ENCODE measurements at regions not wholly inside any gene's neighbourhood (a gene's known extent, or its start where the extent isn't known, plus 50 kb on each side); places are given as distances from the start of the nearest gene placed in this dataset.

DNA sequence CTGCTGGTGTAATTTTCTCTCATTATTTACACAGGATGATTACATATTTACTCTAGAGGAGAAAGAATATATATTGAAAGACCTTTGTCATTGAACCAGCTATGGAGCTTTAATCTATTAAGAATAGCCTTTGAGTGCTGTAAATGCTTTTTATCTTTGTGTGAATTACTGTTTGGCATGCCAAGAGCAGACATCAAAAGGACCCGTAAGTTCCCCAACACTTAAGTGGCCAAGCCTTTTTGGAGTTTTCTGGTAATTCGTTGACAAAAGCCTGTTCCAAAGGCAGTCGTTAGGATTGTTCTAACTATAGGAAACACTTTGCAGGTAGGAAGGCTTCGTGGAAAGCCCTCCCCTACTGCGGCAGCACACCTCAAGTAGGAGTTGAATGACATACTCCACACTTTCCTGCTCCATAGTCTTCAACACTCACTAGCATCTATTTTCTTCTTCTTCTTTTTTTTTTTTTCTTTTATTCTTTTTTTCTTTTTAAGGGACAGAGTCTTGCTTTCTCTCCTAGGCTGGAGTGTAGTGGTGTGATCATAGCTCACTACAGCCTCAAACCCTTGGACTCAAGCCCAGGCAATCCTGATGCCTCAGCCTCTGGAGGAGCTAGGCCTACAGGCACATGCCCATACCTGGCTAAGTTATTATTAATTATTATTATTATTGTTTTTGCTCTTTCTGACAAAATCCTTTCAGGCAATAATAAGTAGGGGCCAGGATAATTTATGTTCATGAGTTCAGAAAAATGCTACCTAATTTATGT lies 98.6 kb downstream of the SUCNR1 start:
- Histone ChIP-seq H3K27ac (ENCODE audit: low read depth, low read length) (peak overlapping the region; percentile 44), H2BK12ac (ENCODE audit: low read length) (peak overlapping the region; percentile 94), H4K91ac (ENCODE audit: low read depth, low read length) (peak overlapping the region; percentile 55), H3K4me2 (ENCODE audit: low read length) (no peak overlapping the region), H3K4me3 (ENCODE audit: low read depth, low read length) (no peak overlapping the region), H2BK120ac (ENCODE audit: insufficient read depth, low read length, poor library complexity) (peak overlapping the region; percentile 66), H3K27me3 (ENCODE audit: insufficient read depth, low read length) (no peaks in the 10 kb centered on the region), H3K18ac (ENCODE audit: low read length) (no peak overlapping the region), H3K4ac (ENCODE audit: low read depth, low read length) (no peak overlapping the region), H3K23ac (ENCODE audit: low read length) (no peak overlapping the region), H3K14ac (ENCODE audit: low read length) (no peak overlapping the region), H2AK5ac (ENCODE audit: low read length) (no peak overlapping the region), H4K12ac (ENCODE audit: low read depth, low read length) (no peak overlapping the region), H2AFZ (ENCODE audit: insufficient read depth, low read length, poor library complexity) (no peak overlapping the region), H3K79me2 (ENCODE audit: control insufficient read depth, insufficient read depth, low read length, poor library complexity) (no peaks in the 10 kb centered on the region), H3K9ac (ENCODE audit: low read length) (no peak overlapping the region), H3K79me1 (ENCODE audit: low read length) (peaks cover 6% of the 10 kb centered on the region), H2BK5ac (ENCODE audit: low read depth, low read length, poor library complexity) (peak overlapping the region; percentile 63), H3K9me3 (ENCODE audit: insufficient read depth, low read depth, low read length) (no peaks in the 10 kb centered on the region), H3K4me1 (ENCODE audit: control insufficient read depth in 1 of 2, insufficient read depth in 2 of 2, low read length in 2 of 2) (peaks cover 0 to 3% of the 10 kb centered on the region in 2 experiments), H3K36me3 (ENCODE audit: control insufficient read depth in 1 of 2, insufficient read depth in 2 of 2, low read length in 2 of 2) (no peaks in the 10 kb centered on the region), H4K8ac (ENCODE audit: low read depth, low read length) (no peak overlapping the region)
- no CpG with 5 or more reads among the region's 5 CpGs for WGBS (ENCODE audit: extremely low coverage, insufficient coverage, insufficient read length)
- DNase-seq, result no peak

DNA sequence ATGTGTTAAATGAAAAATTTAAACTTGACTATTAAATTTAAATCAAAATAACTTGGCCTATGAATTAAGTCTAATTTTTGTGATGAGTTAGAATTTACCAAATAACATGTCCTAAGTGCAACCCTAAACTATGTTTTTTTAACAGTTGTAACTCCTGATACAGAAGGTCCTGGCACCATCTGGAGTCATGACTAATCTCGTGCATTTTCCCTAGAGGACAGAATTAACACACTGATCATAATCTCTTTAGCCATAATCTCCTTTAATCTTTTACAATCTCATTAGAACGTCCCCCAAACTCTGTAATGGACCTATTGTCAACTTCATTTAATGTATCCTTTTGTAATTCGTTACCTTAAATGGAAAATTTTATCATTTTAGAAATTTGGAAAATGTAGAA lies 100.6 kb downstream of the SUCNR1 start:
- Histone ChIP-seq H3K23ac (ENCODE audit: low read length) (no peak overlapping the region), H3K4me3 (ENCODE audit: low read depth, low read length) (no peak overlapping the region), H4K12ac (ENCODE audit: low read depth, low read length) (no peak overlapping the region), H3K27me3 (ENCODE audit: insufficient read depth, low read length) (no peaks in the 10 kb centered on the region), H2BK12ac (ENCODE audit: low read length) (no peak overlapping the region), H2AFZ (ENCODE audit: insufficient read depth, low read length, poor library complexity) (no peak overlapping the region), H3K79me1 (ENCODE audit: low read length) (peaks cover 6% of the 10 kb centered on the region), H4K8ac (ENCODE audit: low read depth, low read length) (no peak overlapping the region), H3K36me3 (ENCODE audit: control insufficient read depth in 1 of 2, insufficient read depth in 2 of 2, low read length in 2 of 2) (no peaks in the 10 kb centered on the region), H2BK5ac (ENCODE audit: low read depth, low read length, poor library complexity) (no peak overlapping the region), H3K79me2 (ENCODE audit: control insufficient read depth, insufficient read depth, low read length, poor library complexity) (no peaks in the 10 kb centered on the region), H3K18ac (ENCODE audit: low read length) (no peak overlapping the region), H4K91ac (ENCODE audit: low read depth, low read length) (no peak overlapping the region), H3K9ac (ENCODE audit: low read length) (no peak overlapping the region), H3K4me2 (ENCODE audit: low read length) (no peak overlapping the region), H3K9me3 (ENCODE audit: insufficient read depth, low read depth, low read length) (no peaks in the 10 kb centered on the region), H3K4ac (ENCODE audit: low read depth, low read length) (no peak overlapping the region), H2BK120ac (ENCODE audit: insufficient read depth, low read length, poor library complexity) (no peak overlapping the region), H3K4me1 (ENCODE audit: control insufficient read depth in 1 of 2, insufficient read depth in 2 of 2, low read length in 2 of 2) (peaks cover 0 to 3% of the 10 kb centered on the region in 2 experiments), H3K14ac (ENCODE audit: low read length) (no peak overlapping the region), H2AK5ac (ENCODE audit: low read length) (no peak overlapping the region), H3K27ac (ENCODE audit: low read depth, low read length) (no peak overlapping the region)
- peak; percentile 21 to 59 for DNase-seq
- WGBS (ENCODE audit: extremely low coverage, insufficient coverage, insufficient read length), result no CpG with 5 or more reads among the region's 3 CpGs

DNA sequence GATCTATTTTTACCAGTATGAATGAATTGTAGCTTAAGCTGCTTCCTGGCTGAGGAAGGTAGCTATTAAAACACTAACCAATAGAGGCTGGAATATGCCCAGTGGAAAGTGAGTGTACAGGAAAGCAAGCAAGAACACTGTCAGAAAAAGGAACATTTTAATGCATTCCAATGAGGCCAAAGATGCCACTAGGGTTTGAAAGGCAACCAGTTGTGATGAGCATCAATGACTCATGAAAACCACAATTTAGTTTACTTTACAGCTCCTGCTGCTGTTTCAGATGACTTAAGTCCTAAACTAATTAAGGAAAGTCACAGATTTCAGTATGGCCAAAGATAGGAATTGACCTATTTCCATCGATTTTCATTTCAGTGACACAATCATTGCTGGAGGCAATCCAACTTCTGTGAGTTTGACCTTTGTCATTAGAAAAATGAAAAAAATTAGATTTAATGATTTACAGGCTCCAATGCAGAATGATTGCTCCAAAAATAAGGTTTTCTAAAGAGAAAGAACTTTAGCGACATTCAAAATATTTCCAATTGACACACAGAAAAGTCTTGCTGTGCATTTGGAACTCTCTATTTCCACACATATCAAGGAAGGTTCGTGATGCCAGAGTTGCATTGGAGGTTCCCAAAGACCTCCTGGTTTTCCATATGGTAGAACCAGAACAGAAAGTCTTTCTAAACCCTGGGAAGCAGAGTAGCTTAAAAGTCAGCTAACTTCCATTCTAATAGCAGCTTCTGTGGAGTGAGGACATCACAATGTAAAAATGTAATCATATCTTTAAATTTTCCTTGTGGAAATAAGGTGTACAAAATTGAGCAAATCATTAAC lies 103.0 kb downstream of the SUCNR1 start:
- Histone ChIP-seq H4K8ac (ENCODE audit: low read depth, low read length) (no peak overlapping the region), H4K91ac (ENCODE audit: low read depth, low read length) (no peak overlapping the region)

DNA sequence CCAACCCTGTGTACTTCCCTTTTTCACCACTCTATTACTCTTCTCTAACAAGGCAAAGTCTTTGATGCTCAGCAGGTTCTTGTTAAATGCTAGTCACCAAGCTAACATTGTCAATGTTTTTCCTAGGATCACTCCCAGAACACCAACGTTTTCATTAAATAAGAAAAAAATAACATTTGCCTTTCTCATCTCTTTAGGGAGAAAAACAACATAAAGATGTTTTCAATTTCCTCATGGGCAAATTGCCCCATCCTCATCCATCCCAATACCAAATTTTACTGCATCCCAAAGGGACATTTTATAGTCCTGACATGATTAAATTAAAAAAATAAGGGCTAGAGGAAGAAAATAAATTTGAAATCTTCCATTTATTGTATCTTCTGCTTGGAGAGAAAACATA lies 106.5 kb downstream of the SUCNR1 start:
- Histone ChIP-seq H3K18ac (ENCODE audit: low read length) (no peak overlapping the region), H3K4me2 (ENCODE audit: low read length) (no peak overlapping the region), H3K79me1 (ENCODE audit: low read length) (peaks cover 3% of the 10 kb centered on the region), H3K9me3 (ENCODE audit: insufficient read depth, low read depth, low read length) (no peaks in the 10 kb centered on the region), H4K91ac (ENCODE audit: low read depth, low read length) (no peak overlapping the region), H4K8ac (ENCODE audit: low read depth, low read length) (no peak overlapping the region), H2AK5ac (ENCODE audit: low read length) (no peak overlapping the region), H3K4me3 (ENCODE audit: low read depth, low read length) (no peak overlapping the region), H4K12ac (ENCODE audit: low read depth, low read length) (no peak overlapping the region), H2BK5ac (ENCODE audit: low read depth, low read length, poor library complexity) (no peak overlapping the region), H3K9ac (ENCODE audit: low read length) (no peak overlapping the region), H3K23ac (ENCODE audit: low read length) (no peak overlapping the region), H3K36me3 (ENCODE audit: control insufficient read depth in 1 of 2, insufficient read depth in 2 of 2, low read length in 2 of 2) (no peaks in the 10 kb centered on the region), H3K14ac (ENCODE audit: low read length) (no peak overlapping the region), H3K4ac (ENCODE audit: low read depth, low read length) (no peak overlapping the region), H2BK12ac (ENCODE audit: low read length) (no peak overlapping the region), H3K79me2 (ENCODE audit: control insufficient read depth, insufficient read depth, low read length, poor library complexity) (no peaks in the 10 kb centered on the region), H3K27me3 (ENCODE audit: insufficient read depth, low read length) (no peaks in the 10 kb centered on the region), H3K27ac (ENCODE audit: low read depth, low read length) (no peak overlapping the region), H2BK120ac (ENCODE audit: insufficient read depth, low read length, poor library complexity) (no peak overlapping the region), H2AFZ (ENCODE audit: insufficient read depth, low read length, poor library complexity) (no peak overlapping the region), H3K4me1 (ENCODE audit: control insufficient read depth in 1 of 2, insufficient read depth in 2 of 2, low read length in 2 of 2) (peaks cover 0 to 2% of the 10 kb centered on the region in 2 experiments)
- DNase-seq, result no peak
- no CpG with 5 or more reads among the region's 1 CpG for WGBS (ENCODE audit: extremely low coverage, insufficient coverage, insufficient read length)

More for the DNA sequence above, 103.0 kb downstream of the SUCNR1 start:
- Histone ChIP-seq H2BK5ac (ENCODE audit: low read depth, low read length, poor library complexity) (no peak overlapping the region), H3K36me3 (ENCODE audit: control insufficient read depth in 1 of 2, insufficient read depth in 2 of 2, low read length in 2 of 2) (no peaks in the 10 kb centered on the region), H3K14ac (ENCODE audit: low read length) (no peak overlapping the region), H2BK12ac (ENCODE audit: low read length) (no peak overlapping the region), H3K27me3 (ENCODE audit: insufficient read depth, low read length) (no peaks in the 10 kb centered on the region), H3K79me2 (ENCODE audit: control insufficient read depth, insufficient read depth, low read length, poor library complexity) (no peaks in the 10 kb centered on the region), H3K79me1 (ENCODE audit: low read length) (peaks cover 6% of the 10 kb centered on the region), H3K9ac (ENCODE audit: low read length) (no peak overlapping the region), H2AK5ac (ENCODE audit: low read length) (no peak overlapping the region), H3K4me2 (ENCODE audit: low read length) (no peak overlapping the region), H3K9me3 (ENCODE audit: insufficient read depth, low read depth, low read length) (no peaks in the 10 kb centered on the region), H3K27ac (ENCODE audit: low read depth, low read length) (no peak overlapping the region), H3K4me1 (ENCODE audit: control insufficient read depth in 1 of 2, insufficient read depth in 2 of 2, low read length in 2 of 2) (peaks cover 0 to 3% of the 10 kb centered on the region in 2 experiments), H2AFZ (ENCODE audit: insufficient read depth, low read length, poor library complexity) (no peak overlapping the region), H3K4ac (ENCODE audit: low read depth, low read length) (no peak overlapping the region), H3K4me3 (ENCODE audit: low read depth, low read length) (no peak overlapping the region), H3K23ac (ENCODE audit: low read length) (no peak overlapping the region), H2BK120ac (ENCODE audit: insufficient read depth, low read length, poor library complexity) (no peak overlapping the region), H4K12ac (ENCODE audit: low read depth, low read length) (no peak overlapping the region), H3K18ac (ENCODE audit: low read length) (no peak overlapping the region)
- WGBS (ENCODE audit: extremely low coverage, insufficient coverage, insufficient read length), result no CpG with 5 or more reads among the region's 3 CpGs
- DNase-seq, result peak; percentile 35 to 74

Measured in trophoblast cell (in vitro differentiated cells and primary cell).